Suppressor macrophage treated with lipopolysaccharide for 1 hour (primary cell): ENCODE measurements at regions not wholly inside any gene's neighbourhood (a gene's known extent, or its start where the extent isn't known, plus 50 kb on each side); places are given as distances from the start of the nearest gene placed in this dataset.
"Not testable (repeated sequence)": the region's sequence is repeated elsewhere in the genome, so short reads cannot be mapped to it uniquely, and the experiment has no call there.

ENCODE experiments used
- DNase-seq, 3 donors: peaks; one replicate each; pipeline ENCODE4 v3.0.0-alpha.2; 2020 to 2022

DNA sequence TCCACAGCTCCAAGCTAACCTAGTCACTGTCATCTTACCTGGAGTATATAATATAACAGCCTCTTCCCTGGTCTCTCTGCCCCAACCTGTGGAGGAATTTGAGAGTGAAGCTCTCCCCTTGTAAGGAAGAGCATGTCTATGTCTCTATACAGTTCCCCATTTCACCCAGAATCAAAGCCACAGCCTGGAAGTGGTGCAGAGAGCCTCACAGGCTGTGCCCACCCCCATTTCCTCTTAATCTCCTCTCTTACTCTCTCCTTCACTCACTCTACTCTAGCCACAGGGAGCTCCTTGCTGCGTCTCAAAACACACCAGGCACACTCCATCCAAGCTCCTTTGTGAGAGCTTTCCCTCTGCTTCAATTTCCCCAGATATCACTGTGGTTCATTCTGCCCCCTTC lies 302.5 kb upstream of the ISX start:
- no peak for DNase-seq

DNA sequence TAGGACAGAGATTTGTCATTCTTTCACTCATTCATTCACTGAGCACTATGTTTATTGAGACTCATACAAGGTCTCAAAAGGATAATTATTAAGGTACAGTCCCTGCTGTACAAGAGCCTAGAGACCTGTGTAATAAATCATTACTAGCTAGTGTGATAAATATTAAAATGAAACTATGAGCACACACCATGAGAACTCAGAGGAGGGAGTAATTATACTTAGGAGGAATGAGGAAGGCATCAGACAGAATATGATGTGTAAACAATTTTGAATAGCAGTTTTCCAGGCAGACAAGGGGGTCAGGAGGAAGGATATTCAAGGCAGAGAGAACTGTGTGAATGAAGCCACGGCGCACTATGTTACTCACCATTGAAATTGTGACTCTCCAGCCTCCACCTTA lies 300.8 kb upstream of the ISX start:
- no peak for DNase-seq

DNA sequence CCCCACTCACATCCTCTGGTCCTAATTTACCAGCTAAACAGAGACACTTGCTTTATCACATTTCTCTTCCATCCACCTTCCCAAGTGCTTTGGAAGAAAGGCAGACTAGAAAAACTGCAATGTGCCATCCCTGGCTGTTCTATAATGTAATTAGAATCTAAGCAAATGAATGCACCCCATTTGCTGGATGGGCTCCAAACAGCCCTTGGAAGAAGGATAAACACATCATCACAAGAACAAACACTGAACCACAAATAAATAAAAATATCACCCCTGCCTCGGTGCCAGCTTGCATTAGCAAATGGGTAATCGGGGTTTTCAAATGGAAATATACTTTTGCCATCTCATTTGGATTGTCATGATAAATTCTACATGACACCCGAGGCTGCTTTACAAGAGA lies 296.6 kb upstream of the ISX start:
- DNase-seq, result no peak

GRCh38 chr22:34776817-34777216 lies 289.1 kb upstream of the ISX start:
- DNase-seq, result no peak

- no peak for DNase-seq
Observed at GRCh38 chr22:34781681-34782080, 284.3 kb upstream of the ISX start.

GRCh38 chr22:34783436-34783835 lies 282.5 kb upstream of the ISX start:
- no peak for DNase-seq

DNA sequence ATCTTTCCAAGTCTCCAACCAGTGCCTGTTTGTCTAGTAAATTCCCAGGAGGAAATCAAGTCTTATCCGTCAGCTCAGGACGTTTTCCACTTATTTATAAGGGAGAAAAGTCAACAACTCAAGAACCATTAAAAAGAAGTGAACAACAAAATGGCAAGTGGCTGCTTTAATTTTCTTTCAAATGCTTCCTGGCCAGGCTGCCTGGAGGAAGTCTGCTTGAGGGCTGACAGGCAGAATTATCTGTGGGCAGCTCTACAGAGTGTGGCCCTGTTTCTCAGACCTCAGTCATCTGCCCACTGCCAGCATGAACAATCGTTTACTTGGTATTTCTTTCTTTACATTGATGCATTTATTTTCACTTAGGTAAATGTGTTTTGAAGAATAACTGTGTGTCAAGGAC lies 281.9 kb upstream of the ISX start:
- DNase-seq, result no peak

DNA sequence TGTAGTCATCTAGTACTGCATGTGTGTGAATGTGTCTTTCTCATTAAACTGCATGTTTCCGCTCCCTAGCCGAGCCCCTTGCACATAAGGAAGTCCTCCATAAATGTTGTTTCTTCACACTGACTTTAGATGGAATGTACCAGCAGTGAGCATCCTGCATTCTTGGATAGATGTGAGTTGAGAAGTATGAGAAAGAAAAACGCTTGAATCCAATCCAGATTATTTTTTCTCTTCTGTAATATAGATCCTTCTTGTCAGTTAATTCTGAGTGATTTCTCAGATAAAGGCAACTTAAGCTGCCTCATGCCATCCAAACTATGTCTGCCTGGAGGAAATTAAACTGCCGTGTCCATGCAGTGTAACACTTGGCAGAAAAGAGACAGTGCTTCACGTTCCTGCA lies 268.1 kb upstream of the ISX start:
- no peak for DNase-seq

GRCh38 chr22:34798605-34799004 lies 267.4 kb upstream of the ISX start:
- no peak for DNase-seq

DNA sequence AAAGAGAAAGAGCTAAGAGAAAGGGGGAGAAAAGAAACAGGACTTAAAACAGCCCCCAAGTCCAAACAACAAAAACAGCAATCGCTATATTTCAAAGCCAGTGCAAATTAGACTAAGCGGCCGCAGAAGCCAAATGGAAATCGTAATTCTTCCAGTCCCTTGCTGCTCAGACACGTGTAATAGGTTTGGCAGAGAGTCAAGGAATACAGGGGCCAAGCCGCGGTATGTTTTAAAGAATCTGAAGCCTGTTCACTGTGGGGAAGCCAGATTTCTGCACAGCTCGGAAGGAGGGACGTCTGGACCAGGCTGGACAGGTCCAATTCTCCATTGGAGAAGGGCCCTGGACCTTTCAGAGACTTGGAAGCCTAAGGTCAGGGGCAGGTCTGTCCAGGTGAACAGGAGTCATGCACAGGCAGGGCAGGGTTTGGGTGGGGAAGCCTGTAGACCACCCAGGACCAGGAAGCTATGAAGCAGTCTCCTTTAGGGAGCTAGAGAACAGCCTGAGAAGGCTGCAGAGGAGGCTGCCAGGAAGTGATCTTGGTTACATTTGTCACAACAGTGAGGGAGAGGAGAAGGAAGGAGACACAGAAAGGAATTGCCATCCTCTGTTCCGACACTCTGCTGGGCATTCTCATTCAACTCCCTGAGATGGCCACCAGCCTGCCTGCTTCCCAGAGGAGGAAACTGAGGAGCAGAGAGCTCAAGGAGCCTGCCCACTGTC lies 265.5 kb upstream of the ISX start:
- DNase-seq, result no peak

GRCh38 chr22:34801221-34801620 lies 264.7 kb upstream of the ISX start:
- DNase-seq, result no peak

GRCh38 chr22:34804091-34804490 lies 261.9 kb upstream of the ISX start:
- DNase-seq, result no peak

GRCh38 chr22:34804604-34805003 lies 261.4 kb upstream of the ISX start:
- no peak for DNase-seq

DNA sequence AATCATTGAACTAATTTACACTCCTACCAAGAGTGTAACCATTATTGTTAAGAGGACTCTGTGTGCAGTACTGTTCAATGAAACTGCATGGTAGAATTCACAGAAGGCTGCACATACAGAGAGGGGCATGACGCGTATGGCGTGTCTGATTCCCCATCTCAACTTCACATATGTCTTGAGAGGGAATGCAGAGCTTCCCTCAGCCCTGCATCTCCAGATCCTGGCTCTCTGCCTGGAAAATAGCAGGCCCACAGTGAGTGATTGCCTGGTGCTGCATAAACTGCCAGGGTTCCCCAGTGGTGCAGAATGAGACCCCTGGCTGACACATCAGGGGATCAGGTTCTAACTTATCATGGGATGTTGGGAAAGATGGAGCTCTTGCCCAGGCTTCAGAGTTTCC lies 260.2 kb upstream of the ISX start:
- no peak for DNase-seq

- DNase-seq, result no peak
Observed at GRCh38 chr22:34808618-34809017, 257.3 kb upstream of the ISX start.

- DNase-seq, result no peak
Observed at GRCh38 chr22:34812631-34813030, 253.3 kb upstream of the ISX start.

GRCh38 chr22:34814260-34815025 lies 251.5 kb upstream of the ISX start:
- DNase-seq, result peak in 2 of 3 donors; percentile 10 to 19

DNA sequence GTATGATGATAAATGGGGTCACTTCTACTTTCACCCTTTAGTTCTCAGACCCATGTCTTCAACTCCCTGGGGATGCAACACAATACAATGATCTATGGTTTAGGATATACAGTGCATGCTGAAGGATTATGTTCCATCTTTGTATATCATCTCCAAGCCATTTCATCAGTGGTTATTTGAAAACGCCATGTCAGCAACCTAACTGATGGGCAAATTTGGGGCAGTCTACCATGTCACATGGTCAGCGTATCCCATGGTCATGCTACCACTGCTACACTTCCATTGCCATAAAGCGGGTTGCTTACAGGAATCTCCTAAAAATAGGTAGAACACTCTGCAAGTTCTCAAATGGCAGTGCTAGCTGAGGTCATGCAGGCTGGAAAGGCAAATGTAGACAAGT lies 236.5 kb upstream of the ISX start:
- DNase-seq, result no peak

DNA sequence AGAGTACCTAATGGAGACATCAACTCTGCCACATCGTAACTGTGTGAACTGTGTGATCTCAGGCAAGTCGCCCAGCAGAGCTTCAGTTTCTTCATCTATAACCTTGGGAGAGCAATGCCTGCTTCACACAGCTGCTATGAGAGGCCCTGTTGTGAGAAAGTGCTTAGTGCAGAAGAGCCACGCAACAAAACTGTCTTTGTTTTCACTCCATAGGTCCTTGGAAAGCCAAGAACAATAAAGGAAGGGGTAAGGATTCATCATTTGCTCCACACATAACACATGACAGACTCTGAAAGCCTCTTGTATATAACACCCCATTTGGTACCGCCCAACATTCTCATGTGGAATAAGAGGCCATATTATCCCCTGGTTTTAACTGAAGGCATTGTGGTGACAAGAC lies 231.9 kb upstream of the ISX start:
- no peak for DNase-seq

GRCh38 chr22:34834541-34834940 lies 231.4 kb upstream of the ISX start:
- DNase-seq, result not testable (repeated sequence)

DNA sequence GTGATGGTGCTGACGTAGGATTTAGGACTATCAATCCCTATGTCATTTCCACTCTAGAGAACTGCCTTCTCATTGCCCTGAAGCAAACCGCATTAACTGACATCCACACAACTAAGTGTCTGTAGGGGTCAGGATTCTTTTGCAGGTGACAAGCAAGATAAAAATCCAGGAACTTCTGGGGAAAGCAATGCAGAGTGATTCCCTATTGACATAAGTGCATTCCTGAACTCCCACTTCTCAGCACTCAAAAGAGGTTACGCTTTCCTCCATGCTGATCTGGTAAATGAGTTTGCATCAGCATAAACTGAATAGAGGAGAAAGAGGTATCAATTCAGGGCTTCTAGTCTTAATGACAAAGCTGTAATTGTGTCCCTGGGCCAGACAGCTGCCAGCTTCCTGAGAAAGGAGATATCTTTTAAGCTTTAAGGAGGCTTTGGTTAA lies 224.6 kb upstream of the ISX start:
- no peak for DNase-seq

DNA sequence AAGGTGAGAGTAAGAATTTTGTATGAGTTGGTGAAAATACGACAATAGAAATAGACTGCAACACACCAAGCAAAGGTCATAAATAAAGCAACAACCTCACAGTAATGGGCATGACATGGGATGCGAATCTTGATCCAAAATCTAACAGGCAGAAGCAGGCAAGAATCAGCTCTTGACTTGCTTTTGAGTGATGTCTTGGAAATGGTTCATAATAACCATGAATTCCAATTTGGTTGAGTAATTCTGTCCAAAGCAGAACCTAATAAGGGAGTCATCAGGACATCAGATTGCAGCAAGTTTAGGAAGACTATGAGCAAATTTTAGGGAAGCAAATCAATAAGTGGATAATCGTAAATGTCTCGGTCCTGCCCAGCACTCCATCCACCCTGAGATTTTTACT lies 224.0 kb upstream of the ISX start:
- DNase-seq, result no peak

DNA sequence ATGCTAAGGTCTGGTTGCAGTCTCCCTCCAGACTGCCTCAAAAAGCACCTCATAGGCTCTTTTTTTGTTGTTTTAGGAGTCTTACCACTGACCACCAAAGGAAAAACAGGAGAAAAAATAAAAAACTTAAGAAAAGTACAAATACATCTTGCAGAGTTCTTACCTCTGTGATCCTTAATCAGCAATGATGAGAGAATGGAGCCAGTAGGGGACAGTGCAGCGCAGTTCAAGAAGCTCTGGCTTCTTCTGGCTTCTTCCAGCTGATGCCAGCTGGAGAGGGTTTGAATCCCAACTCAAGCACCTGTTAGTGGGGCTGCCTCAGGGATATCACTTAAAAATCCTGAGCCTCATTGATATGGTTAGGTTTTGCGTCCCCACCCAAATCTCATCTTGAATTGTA lies 223.3 kb upstream of the ISX start:
- no peak for DNase-seq

GRCh38 chr22:34843743-34844142 lies 222.2 kb upstream of the ISX start:
- DNase-seq, result not testable (repeated sequence)

- no peak for DNase-seq
Observed at GRCh38 chr22:34845391-34845790, 220.6 kb upstream of the ISX start.
